ENCODE measurements at regions not wholly inside any gene's neighbourhood (a gene's known extent, or its start where the extent isn't known, plus 50 kb on each side); places are given as distances from the start of the nearest gene placed in this dataset.
"Not testable (repeated sequence)": the region's sequence is repeated elsewhere in the genome, so short reads cannot be mapped to it uniquely, and the experiment has no call there.

GRCh38 chr2:2896011-2896410, 481.6 kb downstream of the EIPR1 start:
- DNase-seq (ENCODE audit: low read depth), result no peak

GRCh38 chr2:2894011-2894410, 483.6 kb downstream of the EIPR1 start:
- not testable (repeated sequence) for DNase-seq (ENCODE audit: low read depth)

- DNase-seq (ENCODE audit: low read depth), result no peak
Measured at GRCh38 chr2:2892892-2893291, 484.7 kb downstream of the EIPR1 start.

- DNase-seq (ENCODE audit: low read depth), result no peak
Measured at GRCh38 chr2:2892378-2892777, 485.2 kb downstream of the EIPR1 start.

- DNase-seq (ENCODE audit: low read depth), result no peak
Measured at GRCh38 chr2:2890901-2891300, 486.7 kb downstream of the EIPR1 start.

- DNase-seq (ENCODE audit: low read depth), result no peak
Measured at GRCh38 chr2:2890246-2890645, 487.4 kb downstream of the EIPR1 start.

GRCh38 chr2:2889646-2890045, 488.0 kb downstream of the EIPR1 start:
- no peak for DNase-seq (ENCODE audit: low read depth)

- DNase-seq (ENCODE audit: low read depth), result no peak
Measured at GRCh38 chr2:2889141-2889540, 488.5 kb downstream of the EIPR1 start.

- no peak for DNase-seq (ENCODE audit: low read depth)
Measured at GRCh38 chr2:2887772-2888387, 489.7 kb downstream of the EIPR1 start.

GRCh38 chr2:2886922-2887321, 490.7 kb downstream of the EIPR1 start:
- DNase-seq (ENCODE audit: low read depth), result no peak

- DNase-seq (ENCODE audit: low read depth), result no peak
Measured at GRCh38 chr2:2881499-2881898, 496.1 kb downstream of the EIPR1 start.

GRCh38 chr2:2880938-2881337, 496.7 kb downstream of the EIPR1 start:
- DNase-seq (ENCODE audit: low read depth), result no peak

- no peak for DNase-seq (ENCODE audit: low read depth)
Measured at GRCh38 chr2:2879781-2880180, 497.8 kb downstream of the EIPR1 start.

GRCh38 chr2:2879071-2879470, 498.5 kb downstream of the EIPR1 start:
- no peak for DNase-seq (ENCODE audit: low read depth)

GRCh38 chr2:2877427-2877826, 500.2 kb downstream of the EIPR1 start:
- no peak for DNase-seq (ENCODE audit: low read depth)

- DNase-seq (ENCODE audit: low read depth), result no peak
Measured at GRCh38 chr2:2876331-2877221, 501.0 kb downstream of the EIPR1 start.

GRCh38 chr2:2875831-2876230, 501.8 kb downstream of the EIPR1 start:
- no peak for DNase-seq (ENCODE audit: low read depth)

GRCh38 chr2:2875296-2875695, 502.3 kb downstream of the EIPR1 start:
- DNase-seq (ENCODE audit: low read depth), result no peak

- DNase-seq (ENCODE audit: low read depth), result no peak
Measured at GRCh38 chr2:2874805-2875204, 502.8 kb downstream of the EIPR1 start.

- DNase-seq (ENCODE audit: low read depth), result no peak
Measured at GRCh38 chr2:2874341-2874740, 503.3 kb downstream of the EIPR1 start.

- no peak for DNase-seq (ENCODE audit: low read depth)
Measured at GRCh38 chr2:2873450-2873811, 504.2 kb downstream of the EIPR1 start.

GRCh38 chr2:2872713-2873449, 504.7 kb downstream of the EIPR1 start:
- DNase-seq (ENCODE audit: low read depth), result no peak

GRCh38 chr2:2872309-2872617, 505.4 kb downstream of the EIPR1 start:
- DNase-seq (ENCODE audit: low read depth), result no peak
